Cardiac septum (tissue), 1 donor: ENCODE measurements at regions not wholly inside any gene's neighbourhood (a gene's known extent, or its start where the extent isn't known, plus 50 kb on each side); places are given as distances from the start of the nearest gene placed in this dataset.
"Not testable (repeated sequence)": the region's sequence is repeated elsewhere in the genome, so short reads cannot be mapped to it uniquely, and the experiment has no call there.

Experiments
- DNase-seq: peaks from one replicate; pipeline ENCODE4 v3.0.0-alpha.2; 2020; ENCODE audit warnings: low spot score
- intact Hi-C: fragments of 100-400 bp; cut with DNase I; formaldehyde crosslinking; loops from one replicate; pipeline ENCODE4 v1.14.0; 2022
- donor health status: DM: no; HTN: no; CAD: no.

GRCh38 chr13:80499536-80500290, 158.8 kb upstream of the SPRY2 start:
- DNase-seq: no peak
- intact Hi-C loops: no loop called here

GRCh38 chr13:80498433-80498832, 157.5 kb upstream of the SPRY2 start:
- intact Hi-C loops: no loop called here
- no peak for DNase-seq

GRCh38 chr13:80497978-80498377, 157.1 kb upstream of the SPRY2 start:
- intact Hi-C loops: no loop called here
- DNase-seq: no peak

GRCh38 chr13:80497439-80497838, 156.5 kb upstream of the SPRY2 start:
- intact Hi-C loops: no loop called here
- no peak for DNase-seq

- no peak for DNase-seq
- intact Hi-C loops: no loop called here
Measured at GRCh38 chr13:80496721-80497397, 155.9 kb upstream of the SPRY2 start.

- intact Hi-C loops: not testable (repeated sequence)
Measured at GRCh38 chr13:80490491-80490943, 149.6 kb upstream of the SPRY2 start.

GRCh38 chr13:80486402-80486801, 145.5 kb upstream of the SPRY2 start:
- no peak for DNase-seq
- intact Hi-C loops: no loop called here

More at GRCh38 chr13:80490491-80490943, 149.6 kb upstream of the SPRY2 start:
- not testable (repeated sequence) for DNase-seq

- no peak for DNase-seq
- intact Hi-C loops: no loop called here
Measured at GRCh38 chr13:80483157-80483556, 142.2 kb upstream of the SPRY2 start.

GRCh38 chr13:80481588-80481987, 140.7 kb upstream of the SPRY2 start:
- intact Hi-C loops: no loop called here
- no peak for DNase-seq

GRCh38 chr13:80477661-80478443, 136.9 kb upstream of the SPRY2 start:
- no peak for DNase-seq
- intact Hi-C loops: loop anchor here (10.0 kb wide), 1 partner anchor 447 kb away; no protein-coding TSS in a partner anchor

GRCh38 chr13:80476953-80477352, 136.0 kb upstream of the SPRY2 start:
- DNase-seq: no peak
- intact Hi-C loops: loop anchor here (10.0 kb wide), 1 partner anchor 448 kb away; no protein-coding TSS in a partner anchor

- no peak for DNase-seq
- intact Hi-C loops: loop anchor here (10.0 kb wide), 1 partner anchor 449 kb away; no protein-coding TSS in a partner anchor
Measured at GRCh38 chr13:80475718-80476117, 134.8 kb upstream of the SPRY2 start.

GRCh38 chr13:80473695-80474094, 132.8 kb upstream of the SPRY2 start:
- DNase-seq: no peak
- intact Hi-C loops: loop anchor here (5.0 to 10.0 kb wide), 2 partner anchors 74 to 451 kb away; no protein-coding TSS in a partner anchor

- intact Hi-C loops: loop anchor here (5.0 to 10.0 kb wide), 3 partner anchors 77 to 455 kb away; partner anchors contain the start of gene SPRY2
- DNase-seq: peak; percentile 83
Measured at GRCh38 chr13:80469853-80470381, 129.0 kb upstream of the SPRY2 start.

GRCh38 chr13:80469105-80469852, 128.4 kb upstream of the SPRY2 start:
- intact Hi-C loops: loop anchor here (10.0 kb wide), 1 partner anchor 124 kb away; the partner anchor contains the start of gene SPRY2
- no peak for DNase-seq

- no peak for DNase-seq
- intact Hi-C loops: loop anchor here (10.0 kb wide), 1 partner anchor 121 kb away; the partner anchor contains the start of gene SPRY2
Measured at GRCh38 chr13:80465321-80465720, 124.4 kb upstream of the SPRY2 start.

GRCh38 chr13:80463673-80464352, 122.9 kb upstream of the SPRY2 start:
- intact Hi-C loops: loop anchor here (10.0 kb wide), 1 partner anchor 119 kb away; the partner anchor contains the start of gene SPRY2
- DNase-seq: no peak

GRCh38 chr13:80462567-80462966, 121.6 kb upstream of the SPRY2 start:
- no peak for DNase-seq
- intact Hi-C loops: loop anchor here (10.0 kb wide), 1 partner anchor 118 kb away; the partner anchor contains the start of gene SPRY2
